ENCODE measurements at regions not wholly inside any gene's neighbourhood (a gene's known extent, or its start where the extent isn't known, plus 50 kb on each side); places are given as distances from the start of the nearest gene placed in this dataset.

DNA sequence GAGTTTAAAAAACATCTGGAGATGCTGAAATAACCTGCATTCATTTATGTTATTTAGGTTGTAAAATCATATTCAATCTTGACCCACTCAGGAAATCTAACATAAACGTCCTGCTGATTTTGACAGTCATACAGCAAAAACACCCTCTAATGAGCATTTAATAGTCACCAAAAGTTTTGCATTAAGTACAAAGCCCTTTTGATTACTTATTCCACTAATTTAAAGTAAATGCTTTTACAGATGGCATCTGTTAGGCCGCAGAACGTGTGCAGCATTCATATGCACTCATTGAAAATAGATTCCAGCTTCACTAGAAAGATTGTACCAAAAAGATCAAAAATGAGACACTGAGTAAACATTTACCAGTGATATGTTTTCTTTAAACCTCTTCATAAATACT is 1295.1 kb downstream of the EFNB2 start:
- no peak overlapping the region for H3K4me3 ChIP-seq (ENCODE audit: low read length)

DNA sequence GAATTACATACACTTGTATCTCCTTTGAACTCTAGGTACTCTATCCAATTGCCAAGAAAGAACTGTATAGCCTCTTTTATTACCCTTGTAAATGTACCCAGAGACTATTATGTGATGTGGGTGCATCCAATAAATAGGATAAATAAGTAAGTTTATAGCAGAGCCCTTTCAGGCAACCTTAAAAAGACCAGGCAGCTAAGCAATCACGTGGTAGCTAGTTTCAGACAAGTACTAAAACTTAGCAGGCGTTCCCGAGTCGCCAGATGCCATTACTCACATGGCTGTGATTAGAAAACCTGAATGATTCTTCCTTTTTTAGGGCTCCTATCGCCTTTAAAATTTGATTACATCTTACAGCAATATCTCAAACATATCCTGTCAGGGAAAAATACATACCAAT is 1303.0 kb downstream of the EFNB2 start:
- Histone ChIP-seq H3K36me3 (ENCODE audit: control insufficient read depth, low read depth, low read length) (no peaks in the 10 kb centered on the region), H3K9ac (ENCODE audit: low read length) (no peak overlapping the region), H3K4me1 (ENCODE audit: control insufficient read depth, low read depth, low read length) (no peaks in the 10 kb centered on the region)

More for the DNA sequence above, 1295.1 kb downstream of the EFNB2 start:
- Histone ChIP-seq H3K9ac (ENCODE audit: low read length) (no peak overlapping the region), H3K36me3 (ENCODE audit: control insufficient read depth, low read depth, low read length) (no peaks in the 10 kb centered on the region), H3K27me3 (ENCODE audit: control insufficient read depth, insufficient read depth, low read length) (no peaks in the 10 kb centered on the region), H3K9me3 (ENCODE audit: control insufficient read depth, low read depth, low read length) (no peaks in the 10 kb centered on the region), H3K4me1 (ENCODE audit: control insufficient read depth, low read depth, low read length) (no peaks in the 10 kb centered on the region), H3K27ac (ENCODE audit: low read length) (no peak overlapping the region)

DNA sequence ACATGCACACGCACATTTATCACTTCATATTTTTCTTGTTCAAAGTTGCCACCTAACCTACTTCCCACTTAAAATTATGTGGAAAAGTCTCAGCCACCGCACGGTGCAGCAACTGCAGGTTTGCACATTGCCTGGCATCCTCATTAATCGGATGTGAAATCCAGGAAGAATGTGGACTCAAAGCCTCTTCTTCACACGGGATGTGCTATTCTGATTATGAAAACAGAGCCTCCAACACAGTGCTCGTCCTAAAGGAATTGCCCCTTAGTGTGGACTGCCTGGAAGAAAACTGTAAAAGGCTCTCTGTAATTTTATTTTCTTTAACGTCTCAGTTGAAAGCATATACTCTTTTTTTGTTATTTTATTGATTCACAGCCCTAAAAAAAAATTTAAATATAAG is 1303.5 kb downstream of the EFNB2 start:
- Histone ChIP-seq H3K4me3 (ENCODE audit: low read length) (no peak overlapping the region), H3K27ac (ENCODE audit: low read length) (no peak overlapping the region), H3K9ac (ENCODE audit: low read length) (no peak overlapping the region), H3K27me3 (ENCODE audit: control insufficient read depth, insufficient read depth, low read length) (no peaks in the 10 kb centered on the region), H3K4me1 (ENCODE audit: control insufficient read depth, low read depth, low read length) (no peaks in the 10 kb centered on the region), H3K9me3 (ENCODE audit: control insufficient read depth, low read depth, low read length) (no peaks in the 10 kb centered on the region), H3K36me3 (ENCODE audit: control insufficient read depth, low read depth, low read length) (no peaks in the 10 kb centered on the region)

More for the DNA sequence above, 1303.0 kb downstream of the EFNB2 start:
- Histone ChIP-seq H3K27me3 (ENCODE audit: control insufficient read depth, insufficient read depth, low read length) (no peaks in the 10 kb centered on the region), H3K27ac (ENCODE audit: low read length) (no peak overlapping the region), H3K4me3 (ENCODE audit: low read length) (no peak overlapping the region), H3K9me3 (ENCODE audit: control insufficient read depth, low read depth, low read length) (no peaks in the 10 kb centered on the region)

DNA sequence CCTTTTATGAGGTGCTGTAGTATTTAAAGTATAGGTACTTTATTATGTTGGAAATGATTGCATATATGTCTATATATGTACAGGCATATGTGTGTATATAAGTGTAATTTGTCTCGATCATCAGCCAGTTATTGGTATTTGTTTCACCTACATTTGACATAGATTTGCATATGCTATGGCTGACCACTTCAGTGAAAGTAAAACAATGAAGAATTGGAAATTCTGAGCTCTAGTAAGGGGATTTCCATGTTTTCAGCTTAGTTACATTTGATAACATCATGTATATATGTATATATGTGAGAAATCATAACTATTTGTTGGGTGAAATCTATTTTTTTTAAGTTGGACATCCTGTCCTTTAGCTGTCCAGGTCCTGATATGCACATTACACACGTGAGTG is 1303.9 kb downstream of the EFNB2 start:
- H3K9ac ChIP-seq (ENCODE audit: low read length), result no peak overlapping the region
- H3K9me3 ChIP-seq (ENCODE audit: control insufficient read depth, low read depth, low read length), result no peaks in the 10 kb centered on the region
- no peak overlapping the region for H3K27ac ChIP-seq (ENCODE audit: low read length)
- H3K4me1 ChIP-seq (ENCODE audit: control insufficient read depth, low read depth, low read length), result no peaks in the 10 kb centered on the region
- H3K27me3 ChIP-seq (ENCODE audit: control insufficient read depth, insufficient read depth, low read length), result no peaks in the 10 kb centered on the region
- no peak overlapping the region for H3K4me3 ChIP-seq (ENCODE audit: low read length)
- no peaks in the 10 kb centered on the region for H3K36me3 ChIP-seq (ENCODE audit: control insufficient read depth, low read depth, low read length)

DNA sequence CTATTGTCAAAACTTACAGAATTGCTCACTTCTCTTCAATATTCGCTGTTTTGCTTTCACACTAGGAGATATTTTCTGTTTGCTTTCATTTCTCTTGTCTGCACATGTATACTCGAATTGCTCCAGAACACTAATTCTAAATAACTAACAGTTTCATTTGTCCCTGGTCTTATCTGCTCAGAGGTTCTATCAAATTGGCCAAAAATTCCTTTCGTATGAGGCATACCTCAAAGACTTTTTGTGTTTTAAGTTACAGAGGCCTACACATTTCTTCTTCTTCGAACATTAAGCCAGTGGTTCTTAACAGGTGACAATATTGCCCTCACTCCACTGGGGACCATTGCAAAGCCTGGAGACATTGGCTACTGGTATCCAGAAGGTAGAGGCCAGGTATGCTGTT is 1314.6 kb downstream of the EFNB2 start:
- no peak overlapping the region for H3K9ac ChIP-seq (ENCODE audit: low read length)
- H3K4me1 ChIP-seq (ENCODE audit: control insufficient read depth, low read depth, low read length), result no peaks in the 10 kb centered on the region
- H3K36me3 ChIP-seq (ENCODE audit: control insufficient read depth, low read depth, low read length), result no peaks in the 10 kb centered on the region
- H3K27ac ChIP-seq (ENCODE audit: low read length), result no peak overlapping the region
- no peak overlapping the region for H3K4me3 ChIP-seq (ENCODE audit: low read length)
- no peaks in the 10 kb centered on the region for H3K27me3 ChIP-seq (ENCODE audit: control insufficient read depth, insufficient read depth, low read length)
- H3K9me3 ChIP-seq (ENCODE audit: control insufficient read depth, low read depth, low read length), result no peaks in the 10 kb centered on the region

DNA sequence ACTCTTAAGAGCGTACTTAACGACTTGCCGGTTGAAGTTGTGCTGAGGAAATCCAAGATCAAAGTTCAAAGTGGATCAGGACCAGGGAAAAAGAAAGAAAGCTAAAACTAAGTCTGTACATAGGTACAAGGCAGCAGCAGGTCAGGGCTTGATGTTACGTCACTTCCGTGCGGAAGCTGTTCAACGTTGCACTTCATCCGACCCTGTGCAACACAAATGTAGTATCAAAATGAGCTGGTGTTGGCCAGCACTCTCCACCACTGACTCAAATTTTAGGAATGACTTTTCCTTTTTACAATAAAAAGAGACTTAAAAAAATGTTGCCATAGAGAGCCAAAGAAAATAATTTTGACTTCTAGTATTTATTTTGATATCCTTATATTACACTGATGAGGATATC is 1315.4 kb downstream of the EFNB2 start:
- Histone ChIP-seq H3K4me3 (ENCODE audit: low read length) (no peak overlapping the region), H3K4me1 (ENCODE audit: control insufficient read depth, low read depth, low read length) (no peaks in the 10 kb centered on the region), H3K27me3 (ENCODE audit: control insufficient read depth, insufficient read depth, low read length) (no peaks in the 10 kb centered on the region), H3K36me3 (ENCODE audit: control insufficient read depth, low read depth, low read length) (no peaks in the 10 kb centered on the region), H3K9me3 (ENCODE audit: control insufficient read depth, low read depth, low read length) (no peaks in the 10 kb centered on the region), H3K9ac (ENCODE audit: low read length) (no peak overlapping the region), H3K27ac (ENCODE audit: low read length) (no peak overlapping the region)

DNA sequence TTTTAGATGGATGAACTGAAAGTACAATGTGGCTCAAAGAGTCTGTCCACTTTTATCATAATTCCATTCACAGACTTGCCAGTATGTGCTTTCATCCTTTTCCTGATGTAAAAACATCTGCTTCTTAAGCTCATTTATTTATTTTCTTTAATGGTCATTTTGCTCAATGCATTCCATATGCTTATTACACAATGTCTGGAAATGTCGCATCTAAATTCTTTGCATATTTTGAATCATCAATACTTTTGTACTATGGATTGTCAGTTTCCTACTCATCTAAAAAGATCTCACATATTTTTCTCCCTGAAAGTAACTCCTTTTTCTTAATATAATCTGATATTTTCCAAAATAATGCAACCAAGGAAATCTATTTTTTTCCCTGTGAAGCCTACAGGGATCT is 1315.8 kb downstream of the EFNB2 start:
- H3K4me3 ChIP-seq (ENCODE audit: low read length), result no peak overlapping the region
- H3K9me3 ChIP-seq (ENCODE audit: control insufficient read depth, low read depth, low read length), result no peaks in the 10 kb centered on the region
- no peak overlapping the region for H3K27ac ChIP-seq (ENCODE audit: low read length)
- no peak overlapping the region for H3K9ac ChIP-seq (ENCODE audit: low read length)
- no peaks in the 10 kb centered on the region for H3K27me3 ChIP-seq (ENCODE audit: control insufficient read depth, insufficient read depth, low read length)
- H3K4me1 ChIP-seq (ENCODE audit: control insufficient read depth, low read depth, low read length), result no peaks in the 10 kb centered on the region
- no peaks in the 10 kb centered on the region for H3K36me3 ChIP-seq (ENCODE audit: control insufficient read depth, low read depth, low read length)

DNA sequence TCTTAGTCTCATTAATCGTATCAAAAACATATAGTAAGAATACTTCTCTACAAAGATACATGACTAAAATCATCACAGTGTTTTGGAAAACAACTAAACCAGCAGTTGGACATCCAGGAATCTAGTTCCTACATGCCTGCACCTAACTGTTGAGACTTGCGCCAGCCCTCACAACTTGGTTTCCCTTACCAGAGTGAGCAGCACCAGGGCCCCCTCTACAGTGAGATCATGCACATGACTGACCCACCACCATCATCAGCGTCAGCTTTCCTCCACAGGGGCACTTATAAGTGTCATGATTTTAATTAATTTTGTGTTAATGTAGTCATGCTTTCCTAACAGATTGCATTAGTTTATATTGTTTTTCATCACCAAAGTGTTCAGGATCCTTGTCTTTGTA is 1322.0 kb downstream of the EFNB2 start:
- H3K27ac ChIP-seq (ENCODE audit: low read length), result no peak overlapping the region
- H3K9ac ChIP-seq (ENCODE audit: low read length), result no peak overlapping the region

DNA sequence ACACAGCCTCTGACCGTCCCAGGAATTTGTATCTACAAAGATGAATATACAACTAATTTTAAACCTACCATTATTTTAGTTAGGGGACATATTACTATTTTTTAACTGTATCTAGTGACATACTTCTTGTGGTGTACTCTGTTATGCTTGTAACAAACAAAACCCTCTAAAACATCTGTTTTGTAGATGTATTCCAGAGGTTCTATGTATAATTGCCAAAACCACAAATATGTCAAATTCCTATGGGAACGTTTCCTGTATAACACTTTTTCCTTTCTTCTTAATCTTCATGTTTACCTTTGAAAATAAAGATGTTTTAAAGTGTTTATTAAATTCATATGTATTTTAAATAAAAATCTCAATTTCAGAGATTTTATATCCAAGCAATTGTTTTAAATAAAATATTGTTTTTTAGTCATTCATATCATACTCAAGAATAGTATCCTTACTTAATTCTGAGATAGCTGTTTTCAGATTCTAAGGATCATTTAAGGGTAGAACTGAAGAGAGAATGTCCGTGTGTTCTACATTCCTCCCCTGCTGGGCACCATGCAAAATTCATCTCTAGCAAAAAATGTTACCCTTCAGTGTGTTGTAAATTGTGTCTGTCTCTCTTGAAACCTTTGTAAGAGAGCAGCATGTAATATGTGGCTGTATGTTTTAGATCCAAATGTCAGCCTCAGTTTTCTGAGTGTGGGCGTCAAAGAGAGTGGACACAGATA is 1327.7 kb downstream of the EFNB2 start:
- H3K4me1 ChIP-seq (ENCODE audit: control insufficient read depth, low read depth, low read length), result no peaks in the 10 kb centered on the region
- H3K36me3 ChIP-seq (ENCODE audit: control insufficient read depth, low read depth, low read length), result no peaks in the 10 kb centered on the region
- no peak overlapping the region for H3K4me3 ChIP-seq (ENCODE audit: low read length)
- no peak overlapping the region for H3K9ac ChIP-seq (ENCODE audit: low read length)
- no peaks in the 10 kb centered on the region for H3K27me3 ChIP-seq (ENCODE audit: control insufficient read depth, insufficient read depth, low read length)
- no peaks in the 10 kb centered on the region for H3K9me3 ChIP-seq (ENCODE audit: control insufficient read depth, low read depth, low read length)
- no peak overlapping the region for H3K27ac ChIP-seq (ENCODE audit: low read length)

More for the DNA sequence above, 1322.0 kb downstream of the EFNB2 start:
- Histone ChIP-seq H3K36me3 (ENCODE audit: control insufficient read depth, low read depth, low read length) (no peaks in the 10 kb centered on the region), H3K4me3 (ENCODE audit: low read length) (no peak overlapping the region), H3K4me1 (ENCODE audit: control insufficient read depth, low read depth, low read length) (no peaks in the 10 kb centered on the region), H3K9me3 (ENCODE audit: control insufficient read depth, low read depth, low read length) (no peaks in the 10 kb centered on the region), H3K27me3 (ENCODE audit: control insufficient read depth, insufficient read depth, low read length) (no peaks in the 10 kb centered on the region)

DNA sequence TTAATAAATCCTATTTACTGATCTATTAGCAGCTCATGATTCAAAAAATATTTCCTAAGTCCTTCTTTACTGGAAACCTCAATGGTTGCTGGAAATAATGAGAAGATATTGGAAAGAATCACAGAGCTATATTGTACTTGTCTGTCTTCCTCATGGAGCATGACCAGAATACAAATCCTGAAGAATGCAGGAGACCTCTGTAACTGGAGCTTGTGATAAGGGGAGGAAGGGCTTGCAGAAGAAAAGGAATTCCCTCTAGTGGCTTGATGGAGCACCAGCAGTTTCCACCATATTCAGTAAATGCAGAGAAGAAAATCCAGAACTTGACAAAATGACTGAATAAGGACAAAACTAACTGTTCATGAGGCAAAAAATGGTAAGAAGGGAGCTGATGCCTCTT is 1333.1 kb downstream of the EFNB2 start:
- Histone ChIP-seq H3K27ac (ENCODE audit: low read length) (no peak overlapping the region), H3K4me1 (ENCODE audit: control insufficient read depth, low read depth, low read length) (no peaks in the 10 kb centered on the region), H3K9ac (ENCODE audit: low read length) (no peak overlapping the region), H3K27me3 (ENCODE audit: control insufficient read depth, insufficient read depth, low read length) (no peaks in the 10 kb centered on the region), H3K4me3 (ENCODE audit: low read length) (no peak overlapping the region), H3K9me3 (ENCODE audit: control insufficient read depth, low read depth, low read length) (no peaks in the 10 kb centered on the region), H3K36me3 (ENCODE audit: control insufficient read depth, low read depth, low read length) (no peaks in the 10 kb centered on the region)

DNA sequence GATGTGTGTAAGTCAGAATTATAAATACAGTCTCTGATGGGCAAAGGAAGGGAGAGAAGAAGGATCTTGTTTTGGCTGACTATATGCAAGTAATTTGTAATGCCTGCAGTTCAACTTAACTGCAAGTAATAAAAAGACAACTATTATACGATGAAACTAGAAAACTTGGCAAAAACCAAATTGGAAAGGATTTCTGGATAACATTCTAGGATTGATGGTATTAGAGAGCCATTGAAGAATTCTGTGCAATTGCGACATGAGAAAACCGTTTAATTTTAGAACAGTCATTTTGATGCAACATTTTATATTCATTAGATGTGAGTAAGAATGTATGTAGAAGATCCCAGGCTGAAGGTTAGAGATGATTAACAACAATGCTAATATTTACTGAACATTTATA is 1334.1 kb downstream of the EFNB2 start:
- no peak overlapping the region for H3K4me3 ChIP-seq (ENCODE audit: low read length)
- H3K9ac ChIP-seq (ENCODE audit: low read length), result no peak overlapping the region
- H3K4me1 ChIP-seq (ENCODE audit: control insufficient read depth, low read depth, low read length), result no peaks in the 10 kb centered on the region
- H3K36me3 ChIP-seq (ENCODE audit: control insufficient read depth, low read depth, low read length), result no peaks in the 10 kb centered on the region
- no peak overlapping the region for H3K27ac ChIP-seq (ENCODE audit: low read length)
- H3K9me3 ChIP-seq (ENCODE audit: control insufficient read depth, low read depth, low read length), result no peaks in the 10 kb centered on the region
- H3K27me3 ChIP-seq (ENCODE audit: control insufficient read depth, insufficient read depth, low read length), result no peaks in the 10 kb centered on the region

DNA sequence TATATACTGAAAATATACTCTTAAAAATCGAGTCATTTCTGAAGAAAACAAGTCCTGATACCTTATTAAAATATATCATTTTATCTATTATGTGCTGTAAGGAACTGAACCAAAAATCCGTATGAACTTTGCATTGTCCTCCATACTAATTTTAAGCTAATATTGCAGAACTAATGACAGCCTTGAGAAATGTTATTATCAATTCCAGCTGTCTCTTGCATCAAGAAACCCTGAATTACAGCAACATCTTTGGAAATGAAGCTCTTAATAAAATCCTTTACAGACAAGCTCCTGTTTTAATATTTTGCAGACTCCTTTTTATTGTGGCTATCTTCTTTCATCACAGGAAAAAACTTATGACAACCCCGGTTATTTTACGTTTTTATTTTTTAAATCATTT is 1335.3 kb downstream of the EFNB2 start:
- H3K27me3 ChIP-seq (ENCODE audit: control insufficient read depth, insufficient read depth, low read length), result no peaks in the 10 kb centered on the region
- no peaks in the 10 kb centered on the region for H3K9me3 ChIP-seq (ENCODE audit: control insufficient read depth, low read depth, low read length)
- H3K4me1 ChIP-seq (ENCODE audit: control insufficient read depth, low read depth, low read length), result no peaks in the 10 kb centered on the region
- H3K4me3 ChIP-seq (ENCODE audit: low read length), result no peak overlapping the region
- no peak overlapping the region for H3K27ac ChIP-seq (ENCODE audit: low read length)
- H3K9ac ChIP-seq (ENCODE audit: low read length), result no peak overlapping the region
- H3K36me3 ChIP-seq (ENCODE audit: control insufficient read depth, low read depth, low read length), result no peaks in the 10 kb centered on the region
